ENCODE measurements at regions not wholly inside any gene's neighbourhood (a gene's known extent, or its start where the extent isn't known, plus 50 kb on each side); places are given as distances from the start of the nearest gene placed in this dataset.

DNA sequence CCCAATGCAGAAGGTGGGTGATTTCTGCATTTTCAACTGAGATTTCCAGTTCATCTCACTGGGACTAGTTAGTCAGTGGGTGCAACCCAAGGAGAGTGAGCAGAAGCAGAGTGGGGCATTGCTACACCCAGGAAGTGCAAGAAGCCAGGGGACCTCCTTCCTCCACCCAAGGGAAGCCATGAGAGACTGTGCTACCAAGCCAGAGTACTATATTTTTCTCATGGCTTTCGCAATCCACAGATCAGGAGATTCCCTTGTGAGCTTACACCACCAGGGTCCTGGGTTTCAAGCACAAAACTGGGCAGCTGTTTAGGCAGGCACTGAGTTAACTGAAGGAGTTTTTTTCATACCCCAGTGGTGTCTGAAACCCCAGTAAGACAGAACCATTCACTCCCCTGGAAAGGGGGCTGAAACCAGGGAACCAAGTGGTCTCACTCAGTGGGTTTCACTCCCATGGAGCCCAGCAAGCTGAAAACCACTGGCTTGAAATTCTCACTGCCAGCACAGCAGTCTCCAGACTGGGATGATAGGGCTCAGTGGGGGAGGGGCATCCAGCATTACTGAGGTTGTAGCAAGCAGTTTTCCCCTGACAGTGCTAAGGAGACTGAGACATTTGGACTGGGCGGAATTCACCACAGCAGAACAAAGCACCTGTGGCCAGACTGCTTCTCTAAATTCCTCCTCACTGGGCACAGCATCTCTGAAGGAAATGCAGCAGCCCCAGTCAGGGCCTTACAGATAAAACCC lies 903.4 kb downstream of the TECRL start:
- Histone ChIP-seq H3K36me3 (ENCODE audit: insufficient read depth, low read length) (no peaks in the 10 kb centered on the region), H3K4me1 (ENCODE audit: insufficient read depth, low read length) (no peaks in the 10 kb centered on the region), H3K9me3 (ENCODE audit: control insufficient read depth, insufficient read depth, low read length) (peaks cover 3% of the 10 kb centered on the region; the same call in 1 of the 2 replicates), H3K9ac (ENCODE audit: low read depth, low read length) (no peak overlapping the region)

DNA sequence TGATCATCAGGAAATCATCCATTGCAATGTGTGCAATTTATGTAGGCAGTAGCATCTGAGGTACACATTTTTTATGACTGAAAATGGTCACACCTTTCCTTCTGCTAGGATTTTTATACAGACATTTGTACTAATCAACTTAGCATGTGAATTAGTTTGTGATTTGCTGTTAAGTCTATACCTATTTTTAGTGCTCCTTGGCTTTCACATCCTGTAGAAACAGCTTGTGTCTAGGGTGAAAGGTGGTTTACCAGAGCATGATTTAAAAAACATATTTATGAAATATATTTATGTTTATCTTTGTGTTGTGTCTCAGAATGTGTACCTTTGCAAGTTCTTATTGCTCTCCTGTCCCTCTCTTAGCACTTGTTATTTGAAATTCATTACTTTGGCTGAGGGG lies 916.0 kb downstream of the TECRL start:
- no peaks in the 10 kb centered on the region for H3K36me3 ChIP-seq (ENCODE audit: insufficient read depth, low read length)
- no peak overlapping the region for H3K9ac ChIP-seq (ENCODE audit: low read depth, low read length)
- H3K9me3 ChIP-seq (ENCODE audit: control insufficient read depth, insufficient read depth, low read length): no peaks in the 10 kb centered on the region
- peaks cover 5% of the 10 kb centered on the region; the same call in 1 of the 2 replicates for H3K4me1 ChIP-seq (ENCODE audit: insufficient read depth, low read length)

DNA sequence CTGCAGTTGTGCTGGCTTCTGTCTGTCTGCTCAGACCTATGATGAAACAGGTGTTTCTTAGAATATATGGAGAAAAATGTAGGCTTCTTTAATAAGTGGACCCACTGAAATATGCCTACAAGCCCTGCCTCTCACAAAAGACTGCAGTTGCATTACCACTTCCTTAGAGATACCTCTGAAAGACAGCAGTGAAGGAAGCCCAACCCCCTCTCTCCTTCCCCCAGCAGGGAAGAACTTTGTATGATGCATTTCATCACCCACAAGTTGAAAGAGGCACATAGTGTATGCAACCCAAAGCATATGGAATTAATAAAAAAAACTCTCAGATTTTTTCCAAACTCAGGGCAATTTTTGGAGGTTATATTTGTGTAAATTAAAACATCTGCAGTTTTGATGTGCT lies 916.7 kb downstream of the TECRL start:
- Histone ChIP-seq H3K9ac (ENCODE audit: low read depth, low read length) (no peak overlapping the region), H3K4me1 (ENCODE audit: insufficient read depth, low read length) (peaks cover 5% of the 10 kb centered on the region; the same call in 1 of the 2 replicates), H3K36me3 (ENCODE audit: insufficient read depth, low read length) (no peaks in the 10 kb centered on the region), H3K9me3 (ENCODE audit: control insufficient read depth, insufficient read depth, low read length) (no peaks in the 10 kb centered on the region)

DNA sequence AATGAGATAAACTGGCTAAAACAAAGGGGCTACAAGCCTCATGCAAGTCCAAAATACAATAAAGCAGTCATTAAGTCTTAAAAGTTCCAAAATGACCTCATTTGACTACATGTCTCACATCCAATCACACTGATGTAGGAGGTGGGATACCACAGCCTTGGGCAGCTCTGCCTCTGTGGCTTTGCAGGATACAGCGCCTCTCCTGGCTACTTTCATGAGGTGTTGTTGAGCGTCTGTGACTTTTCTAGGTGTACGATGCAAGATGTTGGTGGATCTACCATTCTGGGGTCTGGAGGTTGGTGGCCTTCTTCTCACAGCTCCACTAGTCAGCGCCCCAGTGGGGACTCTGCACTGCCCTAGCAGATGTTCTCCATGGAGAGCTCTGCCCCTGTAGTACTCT lies 944.9 kb downstream of the TECRL start:
- H3K36me3 ChIP-seq (ENCODE audit: insufficient read depth, low read length): no peaks in the 10 kb centered on the region
- H3K9ac ChIP-seq (ENCODE audit: low read depth, low read length): no peak overlapping the region
- no peaks in the 10 kb centered on the region for H3K4me1 ChIP-seq (ENCODE audit: insufficient read depth, low read length)
- no peaks in the 10 kb centered on the region for H3K9me3 ChIP-seq (ENCODE audit: control insufficient read depth, insufficient read depth, low read length)

DNA sequence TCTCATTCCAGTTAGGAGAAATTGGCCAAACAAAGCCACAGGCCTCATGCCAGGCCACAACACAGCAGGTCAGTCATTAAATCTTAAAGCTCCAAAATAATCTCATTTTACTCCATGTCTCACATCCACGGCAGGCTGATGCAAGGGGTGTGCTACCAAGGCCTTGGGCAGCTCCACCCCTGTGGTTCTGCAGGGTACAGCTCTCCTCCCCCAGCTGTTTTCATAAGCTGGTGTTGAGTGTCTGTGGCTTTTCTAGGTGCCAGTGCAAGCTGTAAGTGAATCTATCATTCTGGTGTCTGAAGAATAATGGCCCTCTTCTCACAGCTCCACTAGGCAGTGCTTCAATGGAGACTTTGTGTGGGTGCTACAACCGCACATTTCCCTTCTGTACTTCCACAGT lies 949.2 kb downstream of the TECRL start:
- Histone ChIP-seq H3K36me3 (ENCODE audit: insufficient read depth, low read length) (no peaks in the 10 kb centered on the region), H3K4me1 (ENCODE audit: insufficient read depth, low read length) (no peaks in the 10 kb centered on the region), H3K9ac (ENCODE audit: low read depth, low read length) (no peak overlapping the region), H3K9me3 (ENCODE audit: control insufficient read depth, insufficient read depth, low read length) (no peaks in the 10 kb centered on the region)

DNA sequence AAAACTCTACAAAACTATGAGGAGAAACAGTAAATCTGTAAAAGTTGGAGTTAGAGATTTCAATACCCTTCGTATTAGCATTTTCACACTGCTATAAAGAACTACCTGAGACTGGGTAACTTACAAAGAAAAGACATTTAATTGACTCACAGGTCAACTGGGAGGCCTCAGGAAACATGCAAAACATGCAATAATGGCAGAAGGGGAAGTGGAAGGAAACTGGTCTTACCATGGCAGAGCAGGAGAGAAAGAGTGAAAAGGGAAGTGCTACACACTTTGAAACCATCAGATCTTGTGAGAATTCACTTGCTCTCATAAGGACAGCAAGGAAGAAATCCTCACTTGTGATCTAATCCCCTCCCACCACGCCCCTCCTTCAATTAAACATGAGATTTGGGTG lies 949.9 kb downstream of the TECRL start:
- Histone ChIP-seq H3K36me3 (ENCODE audit: insufficient read depth, low read length) (no peaks in the 10 kb centered on the region), H3K9ac (ENCODE audit: low read depth, low read length) (no peak overlapping the region), H3K9me3 (ENCODE audit: control insufficient read depth, insufficient read depth, low read length) (no peaks in the 10 kb centered on the region), H3K4me1 (ENCODE audit: insufficient read depth, low read length) (no peaks in the 10 kb centered on the region)

DNA sequence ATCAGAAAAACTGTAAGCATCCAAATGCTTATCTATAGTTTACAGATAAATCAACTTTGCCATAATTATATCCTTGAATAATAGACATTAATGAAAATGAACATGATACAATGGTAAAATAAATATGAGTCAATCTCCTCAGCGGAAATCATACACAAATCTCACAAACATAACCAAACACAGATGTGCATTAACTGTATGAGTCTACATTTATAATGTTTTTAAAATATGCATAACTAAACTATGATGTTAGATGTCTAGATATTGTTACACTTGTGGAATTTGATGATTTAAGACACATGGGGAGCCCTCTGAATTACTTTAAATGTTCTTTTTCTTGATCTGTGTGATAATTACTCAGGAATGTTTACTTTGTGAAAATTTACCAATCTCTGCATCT lies 951.2 kb downstream of the TECRL start:
- Histone ChIP-seq H3K9ac (ENCODE audit: low read depth, low read length) (no peak overlapping the region), H3K9me3 (ENCODE audit: control insufficient read depth, insufficient read depth, low read length) (no peaks in the 10 kb centered on the region)

DNA sequence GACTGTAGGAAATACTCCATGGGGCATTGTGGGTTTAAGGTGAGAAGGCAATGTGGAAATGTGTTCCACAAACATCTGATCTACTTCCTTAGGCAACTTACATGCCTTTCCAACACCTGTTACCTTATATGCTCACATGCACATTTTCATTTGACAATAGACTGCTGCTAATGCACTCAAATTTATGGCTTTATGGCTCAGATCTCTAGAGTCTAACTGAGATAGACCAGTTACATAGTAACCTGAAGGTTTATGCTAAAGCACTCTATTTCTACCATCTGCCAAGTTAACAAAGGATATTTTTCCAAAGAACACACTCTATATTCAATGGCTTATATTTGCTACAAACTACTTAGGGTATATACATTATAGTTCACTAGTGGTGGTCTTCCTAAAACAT lies 969.0 kb downstream of the TECRL start:
- Histone ChIP-seq H3K9me3 (ENCODE audit: control insufficient read depth, insufficient read depth, low read length) (no peaks in the 10 kb centered on the region), H3K9ac (ENCODE audit: low read depth, low read length) (no peak overlapping the region), H3K4me1 (ENCODE audit: insufficient read depth, low read length) (no peaks in the 10 kb centered on the region), H3K36me3 (ENCODE audit: insufficient read depth, low read length) (no peaks in the 10 kb centered on the region; the same call in 1 of the 2 replicates)

More for the DNA sequence above, 951.2 kb downstream of the TECRL start:
- no peaks in the 10 kb centered on the region for H3K36me3 ChIP-seq (ENCODE audit: insufficient read depth, low read length)
- H3K4me1 ChIP-seq (ENCODE audit: insufficient read depth, low read length): no peaks in the 10 kb centered on the region

DNA sequence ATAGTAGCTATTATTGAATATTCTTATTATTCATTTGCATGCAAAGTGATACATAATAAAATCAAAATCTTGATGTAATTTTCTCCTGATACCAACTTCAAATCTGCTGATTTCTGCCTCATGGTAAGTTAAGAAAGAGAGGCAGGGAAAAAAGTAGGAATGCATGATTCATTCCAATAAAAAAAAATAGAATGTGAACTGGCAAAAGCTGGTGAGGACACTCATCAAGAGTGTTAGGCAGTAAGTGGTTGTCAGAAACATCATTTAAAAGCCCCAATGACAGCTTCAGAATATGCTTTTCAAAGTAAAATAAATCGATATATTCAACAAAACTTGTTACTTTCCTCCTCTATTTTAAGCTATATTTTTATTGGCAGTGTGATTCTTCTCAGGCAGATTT lies 979.1 kb downstream of the TECRL start:
- Histone ChIP-seq H3K9ac (ENCODE audit: low read depth, low read length) (no peak overlapping the region), H3K4me1 (ENCODE audit: insufficient read depth, low read length) (no peaks in the 10 kb centered on the region), H3K36me3 (ENCODE audit: insufficient read depth, low read length) (no peaks in the 10 kb centered on the region), H3K9me3 (ENCODE audit: control insufficient read depth, insufficient read depth, low read length) (no peaks in the 10 kb centered on the region)

DNA sequence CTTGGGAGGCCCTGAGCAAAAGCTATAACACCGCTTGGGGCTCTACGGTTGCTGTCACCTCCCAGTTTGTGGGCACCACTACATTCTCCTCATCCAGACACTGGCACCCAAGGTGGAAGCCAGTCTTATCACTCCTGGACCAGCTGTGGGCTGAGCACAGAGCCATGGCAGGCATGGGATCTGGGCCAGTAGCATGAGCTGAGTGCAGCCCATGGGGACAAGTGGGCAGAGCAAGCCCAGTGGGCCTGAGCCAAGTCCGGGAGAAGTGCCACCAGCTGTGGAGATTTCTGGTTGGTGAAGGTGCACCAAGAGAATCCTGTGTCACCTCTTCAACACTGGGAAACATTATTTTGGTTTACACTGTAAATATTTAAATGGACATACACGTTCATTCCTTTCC lies 1013.0 kb downstream of the TECRL start:
- no peak overlapping the region for H3K9ac ChIP-seq (ENCODE audit: low read depth, low read length)
- H3K9me3 ChIP-seq (ENCODE audit: control insufficient read depth, insufficient read depth, low read length): peaks cover 4% of the 10 kb centered on the region; the same call in 1 of the 2 replicates
- no peaks in the 10 kb centered on the region for H3K4me1 ChIP-seq (ENCODE audit: insufficient read depth, low read length)

DNA sequence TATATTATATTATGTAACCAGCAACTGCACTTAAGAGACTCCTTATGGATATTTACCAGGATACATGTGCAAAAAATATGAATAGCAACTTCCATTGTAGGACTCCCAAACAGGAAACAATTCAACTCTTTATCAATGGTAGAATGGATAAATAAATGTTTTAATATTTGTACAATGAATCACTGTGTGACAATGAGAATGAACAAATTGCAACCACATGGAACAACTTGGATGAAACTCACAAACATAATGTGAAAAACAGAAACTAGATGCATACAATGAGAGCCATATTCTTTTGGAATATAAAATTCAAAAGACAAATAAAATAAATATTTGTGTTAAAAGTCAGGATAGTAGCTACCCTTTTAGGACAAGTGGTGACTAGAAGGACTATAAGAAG lies 1015.7 kb downstream of the TECRL start:
- Histone ChIP-seq H3K9me3 (ENCODE audit: control insufficient read depth, insufficient read depth, low read length) (peaks cover 4% of the 10 kb centered on the region; the same call in 1 of the 2 replicates), H3K4me1 (ENCODE audit: insufficient read depth, low read length) (no peaks in the 10 kb centered on the region), H3K36me3 (ENCODE audit: insufficient read depth, low read length) (no peaks in the 10 kb centered on the region), H3K9ac (ENCODE audit: low read depth, low read length) (no peak overlapping the region)

More for the DNA sequence above, 1013.0 kb downstream of the TECRL start:
- no peaks in the 10 kb centered on the region for H3K36me3 ChIP-seq (ENCODE audit: insufficient read depth, low read length)

DNA sequence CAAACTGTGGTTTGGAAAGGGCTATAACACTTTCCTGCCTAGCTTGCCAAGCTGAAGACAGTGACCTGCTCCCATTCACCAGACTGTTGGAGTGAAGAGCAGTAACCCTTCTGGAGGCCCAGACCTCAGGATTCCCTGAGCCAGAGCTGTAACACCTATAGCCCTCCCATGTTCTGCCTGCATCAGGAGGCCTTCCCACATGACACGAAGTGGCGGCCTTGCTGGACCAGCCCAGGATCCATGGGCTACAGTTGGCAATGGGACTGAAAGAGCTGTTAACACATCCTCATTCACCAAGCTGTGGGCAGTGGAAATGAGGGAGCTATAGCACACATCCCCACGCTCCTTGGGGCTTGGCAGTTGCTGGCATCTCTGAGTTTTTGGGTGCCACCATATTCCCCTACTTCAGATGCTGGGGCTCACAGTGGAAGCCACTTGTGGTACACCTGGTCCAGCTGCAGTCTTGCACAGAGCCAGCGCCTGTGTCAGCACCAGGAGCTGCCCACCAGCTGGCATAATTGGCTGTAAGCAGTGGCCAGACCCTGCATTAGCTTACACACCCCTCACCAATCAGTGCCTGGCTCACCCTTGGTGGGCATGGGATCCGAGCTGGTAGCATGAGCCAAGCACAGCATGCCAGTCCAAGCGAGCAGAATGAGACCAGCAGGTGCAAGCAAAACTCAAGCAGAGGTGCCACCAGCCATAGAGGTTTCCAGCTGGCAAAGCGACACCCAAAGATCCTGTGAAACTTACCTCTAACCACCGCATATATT lies 1029.3 kb downstream of the TECRL start:
- Histone ChIP-seq H3K4me1 (ENCODE audit: insufficient read depth, low read length) (no peaks in the 10 kb centered on the region), H3K9ac (ENCODE audit: low read depth, low read length) (no peak overlapping the region), H3K9me3 (ENCODE audit: control insufficient read depth, insufficient read depth, low read length) (no peaks in the 10 kb centered on the region), H3K36me3 (ENCODE audit: insufficient read depth, low read length) (no peaks in the 10 kb centered on the region)

DNA sequence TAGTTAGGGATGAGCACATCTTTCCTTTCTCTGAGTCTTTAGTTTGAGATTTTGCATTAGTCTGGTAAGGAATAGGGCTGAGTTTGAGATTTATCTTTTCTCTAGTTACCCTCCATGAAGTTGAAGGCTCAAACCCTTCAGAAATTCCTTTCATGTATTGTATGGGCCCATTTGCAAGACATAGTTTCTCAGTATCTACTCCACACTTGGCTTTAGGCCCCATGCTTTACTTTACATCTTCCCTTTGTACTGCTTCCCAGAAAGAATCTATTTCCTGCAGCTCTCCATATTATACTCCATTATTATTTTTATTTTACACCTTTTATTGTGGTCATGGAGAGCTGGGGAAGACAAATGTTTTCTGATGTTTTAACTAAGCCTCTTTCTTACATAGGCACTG lies 1038.2 kb downstream of the TECRL start:
- no peaks in the 10 kb centered on the region; the same call in 1 of the 2 replicates for H3K4me1 ChIP-seq (ENCODE audit: insufficient read depth, low read length)
- H3K36me3 ChIP-seq (ENCODE audit: insufficient read depth, low read length): no peaks in the 10 kb centered on the region
- H3K9me3 ChIP-seq (ENCODE audit: control insufficient read depth, insufficient read depth, low read length): no peaks in the 10 kb centered on the region
- no peak overlapping the region for H3K9ac ChIP-seq (ENCODE audit: low read depth, low read length)

DNA sequence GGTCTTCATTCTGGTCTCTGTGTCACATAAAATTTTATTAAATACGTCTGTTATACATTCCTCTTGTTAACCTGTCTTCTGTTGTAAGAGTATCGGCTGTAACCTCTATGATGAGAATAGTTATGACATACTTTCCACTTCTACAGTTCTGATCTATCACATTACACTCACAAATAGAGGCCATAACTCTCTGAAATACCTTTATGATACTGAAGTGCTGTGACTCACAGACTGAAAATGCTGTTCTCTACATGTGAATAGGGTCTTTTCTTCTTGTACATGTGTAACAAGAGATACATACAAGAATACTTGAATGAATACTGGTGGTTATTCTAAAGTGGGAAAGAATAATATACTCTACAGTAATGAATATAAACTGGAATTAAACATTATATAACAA lies 1047.6 kb downstream of the TECRL start:
- Histone ChIP-seq H3K4me1 (ENCODE audit: insufficient read depth, low read length) (no peaks in the 10 kb centered on the region), H3K9me3 (ENCODE audit: control insufficient read depth, insufficient read depth, low read length) (no peaks in the 10 kb centered on the region), H3K9ac (ENCODE audit: low read depth, low read length) (no peak overlapping the region), H3K36me3 (ENCODE audit: insufficient read depth, low read length) (no peaks in the 10 kb centered on the region)

DNA sequence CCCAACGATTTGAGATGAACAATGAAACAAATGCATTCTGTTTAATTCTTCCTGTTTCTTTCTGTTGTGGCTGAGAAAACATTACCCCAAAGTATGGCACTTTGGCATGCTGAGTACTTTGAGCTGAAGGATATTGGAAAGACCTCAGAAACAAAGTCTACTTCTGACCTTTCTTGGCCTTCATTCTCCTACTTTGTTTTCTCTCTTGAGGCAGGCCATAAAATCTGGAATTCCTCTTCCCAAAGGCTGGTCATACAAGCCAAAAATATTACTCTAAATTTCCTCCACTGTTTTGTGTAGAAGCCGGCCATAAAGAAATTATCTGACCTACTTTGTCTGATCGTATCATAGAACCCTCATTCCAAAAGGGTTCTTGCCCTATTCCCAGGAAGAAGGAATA lies 1048.2 kb downstream of the TECRL start:
- Histone ChIP-seq H3K36me3 (ENCODE audit: insufficient read depth, low read length) (no peaks in the 10 kb centered on the region), H3K9ac (ENCODE audit: low read depth, low read length) (no peak overlapping the region), H3K9me3 (ENCODE audit: control insufficient read depth, insufficient read depth, low read length) (no peaks in the 10 kb centered on the region), H3K4me1 (ENCODE audit: insufficient read depth, low read length) (no peaks in the 10 kb centered on the region)
